ENCODE measurements at regions not wholly inside any gene's neighbourhood (a gene's known extent, or its start where the extent isn't known, plus 50 kb on each side); places are given as distances from the start of the nearest gene placed in this dataset.

DNA sequence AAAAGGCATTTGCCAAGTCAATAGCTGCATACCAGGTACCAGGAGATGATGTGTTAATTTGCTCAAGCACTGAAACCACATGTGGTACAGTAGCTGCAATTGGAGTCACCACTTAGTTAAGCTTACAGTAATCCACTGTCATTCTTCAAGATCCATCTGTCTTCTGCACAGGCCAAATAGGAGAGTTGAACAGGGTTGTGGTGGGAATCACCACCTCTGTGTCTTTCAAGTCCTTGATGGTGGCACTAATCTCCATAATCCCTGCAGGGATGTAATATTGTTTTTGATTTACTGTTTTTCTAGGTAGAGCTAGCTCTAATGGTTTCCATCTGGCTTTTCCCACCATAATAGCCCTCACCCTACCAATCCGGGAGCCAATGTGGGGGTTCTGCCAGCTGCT lies 91.9 kb downstream of the FCRL5 start:
- no peak for TF ChIP-seq CTCF (IDR thresholded peaks at IDR 0.05)
- no peak for TF ChIP-seq POLR2AphosphoS5 (IDR thresholded peaks at IDR 0.05)

Data from upper lobe of left lung (tissue), 4 donors.